Neutrophil (primary cell): ENCODE measurements at regions not wholly inside any gene's neighbourhood (a gene's known extent, or its start where the extent isn't known, plus 50 kb on each side); places are given as distances from the start of the nearest gene placed in this dataset.

Experiments
- H3K27ac ChIP-seq: fragments of 200-600 bp; sonication (generic); 2 replicates; pipeline ENCODE4 v1.5.1; 2016; ENCODE audit warnings: mild to moderate bottlenecking, moderate library complexity
- H3K27me3 ChIP-seq: fragments of 200-600 bp; sonication (generic); 2 replicates; pipeline ENCODE4 v1.6.0; 2016; ENCODE audit warnings: mild to moderate bottlenecking
- H3K36me3 ChIP-seq: fragments of 200-600 bp; sonication (generic); 2 replicates; pipeline ENCODE4 v1.5.1; 2017
- H3K4me1 ChIP-seq, 2 experiments: fragments of 200-600 bp in 1 of 2; sonication (generic) in 1 of 2; 1 replicate in 1 of 2; 2 replicates in 1 of 2; pipeline versions ENCODE4 v1.5.1 to v1.6.1; 2013 to 2016; ENCODE audit warnings: low read depth in 1 of 2, low read length in 1 of 2, mild to moderate bottlenecking in 1 of 2, moderate library complexity in 1 of 2; ENCODE audit not compliant: control insufficient read depth in 1 of 2, insufficient read depth in 1 of 2
- H3K4me3 ChIP-seq, 2 experiments: fragments of 200-600 bp in 1 of 2; sonication (generic) in 1 of 2; 1 replicate in 1 of 2; 2 replicates in 1 of 2; pipeline ENCODE4 v1.5.1; 2013 to 2016; ENCODE audit warnings: low read depth in 1 of 2, low read length in 1 of 2, mild to moderate bottlenecking in 1 of 2, moderate library complexity in 1 of 2
- H3K9me3 ChIP-seq: fragments of 200-600 bp; sonication (generic); 2 replicates; pipeline ENCODE4 v1.5.1; 2016
- CTCF ChIP-seq: fragments of 200-600 bp; sonication (generic); IDR thresholded peaks from 2 replicates; pipeline ENCODE4 v1.5.1; 2016; ENCODE audit warnings: antibody characterized with exemption

GRCh38 chr22:48302657-48303368 is 1524.9 kb downstream of the BRD1 start:
- H3K9me3 ChIP-seq, result no peaks in the 10 kb centered on the region
- no peak overlapping the region for H3K27ac ChIP-seq
- no peak for TF ChIP-seq CTCF
- no peaks in the 10 kb centered on the region for H3K4me1 ChIP-seq
- H3K36me3 ChIP-seq, result no peaks in the 10 kb centered on the region
- no peak overlapping the region for H3K4me3 ChIP-seq
- H3K27me3 ChIP-seq, result no peaks in the 10 kb centered on the region

GRCh38 chr22:48301908-48302307 is 1525.8 kb downstream of the BRD1 start:
- Histone ChIP-seq H3K4me3 (no peak overlapping the region), H3K27me3 (no peaks in the 10 kb centered on the region), H3K4me1 (no peaks in the 10 kb centered on the region), H3K36me3 (no peaks in the 10 kb centered on the region), H3K9me3 (no peaks in the 10 kb centered on the region), H3K27ac (no peak overlapping the region)
- no peak for TF ChIP-seq CTCF

GRCh38 chr22:48301421-48301820 is 1526.3 kb downstream of the BRD1 start:
- Histone ChIP-seq H3K36me3 (no peaks in the 10 kb centered on the region), H3K27me3 (no peaks in the 10 kb centered on the region), H3K4me1 (no peaks in the 10 kb centered on the region), H3K27ac (no peak overlapping the region), H3K9me3 (no peaks in the 10 kb centered on the region), H3K4me3 (no peak overlapping the region)
- TF ChIP-seq CTCF, result no peak

GRCh38 chr22:48300877-48301276 is 1526.8 kb downstream of the BRD1 start:
- H3K27ac ChIP-seq, result no peak overlapping the region
- H3K4me1 ChIP-seq, result no peaks in the 10 kb centered on the region
- no peaks in the 10 kb centered on the region for H3K9me3 ChIP-seq
- no peak overlapping the region for H3K4me3 ChIP-seq
- no peak for TF ChIP-seq CTCF
- H3K36me3 ChIP-seq, result no peaks in the 10 kb centered on the region
- H3K27me3 ChIP-seq, result no peaks in the 10 kb centered on the region

GRCh38 chr22:48299801-48300200 is 1527.9 kb downstream of the BRD1 start:
- no peak for TF ChIP-seq CTCF

GRCh38 chr22:48299124-48299523 is 1528.5 kb downstream of the BRD1 start:
- no peak for TF ChIP-seq CTCF
- H3K4me1 ChIP-seq, result no peaks in the 10 kb centered on the region
- H3K27me3 ChIP-seq, result no peaks in the 10 kb centered on the region
- H3K9me3 ChIP-seq, result no peaks in the 10 kb centered on the region
- no peaks in the 10 kb centered on the region for H3K36me3 ChIP-seq
- no peak overlapping the region for H3K27ac ChIP-seq
- no peak overlapping the region for H3K4me3 ChIP-seq

More at GRCh38 chr22:48299801-48300200, 1527.9 kb downstream of the BRD1 start:
- no peaks in the 10 kb centered on the region for H3K27me3 ChIP-seq
- no peaks in the 10 kb centered on the region for H3K9me3 ChIP-seq
- no peak overlapping the region for H3K4me3 ChIP-seq
- no peak overlapping the region for H3K27ac ChIP-seq
- H3K36me3 ChIP-seq, result no peaks in the 10 kb centered on the region
- H3K4me1 ChIP-seq, result no peaks in the 10 kb centered on the region
